ENCODE measurements at regions not wholly inside any gene's neighbourhood (a gene's known extent, or its start where the extent isn't known, plus 50 kb on each side); places are given as distances from the start of the nearest gene placed in this dataset.

DNA sequence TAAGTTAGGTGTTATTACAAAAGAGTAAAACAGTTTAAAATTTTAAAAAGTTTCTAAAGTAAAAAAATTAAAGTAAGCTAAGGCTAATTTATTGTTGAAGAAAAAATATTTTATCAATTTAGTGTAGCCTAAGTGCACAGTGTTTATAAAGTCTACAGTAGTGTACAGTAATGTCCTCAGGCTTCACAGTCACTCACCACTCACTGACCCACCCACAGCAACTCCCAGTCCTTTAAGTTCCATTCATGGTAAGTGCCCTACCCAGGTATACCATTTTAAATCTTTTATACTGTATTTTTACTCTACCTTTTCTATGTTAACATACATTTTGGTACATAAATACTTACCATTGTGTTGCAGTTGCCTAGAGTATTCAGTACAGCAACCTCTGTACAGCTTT lies 120.3 kb upstream of the DKK2 start:
- no peak overlapping the region for H3K4me3 ChIP-seq

GRCh38 chr4:107155366-107155765 lies 119.3 kb upstream of the DKK2 start:
- Histone ChIP-seq H3K36me3 (no peaks in the 10 kb centered on the region), H3K9me3 (replicated peaks) (no peaks in the 10 kb centered on the region), H3K4me3 (no peak overlapping the region), H3K27me3 (replicated peaks) (no peaks in the 10 kb centered on the region), H3K27ac (no peak overlapping the region), H3K4me1 (replicated peaks) (no peaks in the 10 kb centered on the region)
- no peak for DNase-seq (ENCODE audit: low read depth in 1 of 2, low spot score in 2 of 2)

More for the DNA sequence above, 120.3 kb upstream of the DKK2 start:
- DNase-seq (ENCODE audit: low read depth in 1 of 2, low spot score in 2 of 2), result no peak
- Histone ChIP-seq H3K4me1 (replicated peaks) (no peaks in the 10 kb centered on the region), H3K9me3 (replicated peaks) (no peaks in the 10 kb centered on the region), H3K27ac (no peak overlapping the region), H3K27me3 (replicated peaks) (no peaks in the 10 kb centered on the region), H3K36me3 (no peaks in the 10 kb centered on the region)

DNA sequence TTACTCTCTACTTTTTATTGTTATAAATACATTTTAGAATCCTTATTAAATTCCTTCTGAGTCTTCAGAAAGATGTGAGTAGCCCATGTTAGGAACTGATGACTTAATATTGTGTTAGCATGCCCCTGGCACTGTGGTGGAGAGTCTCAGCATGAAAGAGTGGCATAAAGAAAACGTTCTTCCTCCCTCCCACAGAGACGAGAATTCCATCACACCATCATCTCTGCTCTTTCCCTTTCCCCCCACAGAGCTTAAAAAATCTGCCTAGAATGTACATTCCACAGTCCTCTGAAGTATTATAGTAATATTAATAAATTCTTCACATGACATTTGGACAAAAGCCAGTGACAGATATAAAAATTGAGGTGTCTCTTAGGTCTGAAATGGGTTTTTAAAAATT lies 117.8 kb upstream of the DKK2 start:
- H3K27me3 ChIP-seq (replicated peaks), result no peaks in the 10 kb centered on the region
- H3K9me3 ChIP-seq (replicated peaks), result no peaks in the 10 kb centered on the region
- no peak for DNase-seq (ENCODE audit: low read depth in 1 of 2, low spot score in 2 of 2)
- H3K4me3 ChIP-seq, result no peak overlapping the region
- H3K4me1 ChIP-seq (replicated peaks), result no peaks in the 10 kb centered on the region
- H3K27ac ChIP-seq, result no peak overlapping the region
- no peaks in the 10 kb centered on the region for H3K36me3 ChIP-seq

DNA sequence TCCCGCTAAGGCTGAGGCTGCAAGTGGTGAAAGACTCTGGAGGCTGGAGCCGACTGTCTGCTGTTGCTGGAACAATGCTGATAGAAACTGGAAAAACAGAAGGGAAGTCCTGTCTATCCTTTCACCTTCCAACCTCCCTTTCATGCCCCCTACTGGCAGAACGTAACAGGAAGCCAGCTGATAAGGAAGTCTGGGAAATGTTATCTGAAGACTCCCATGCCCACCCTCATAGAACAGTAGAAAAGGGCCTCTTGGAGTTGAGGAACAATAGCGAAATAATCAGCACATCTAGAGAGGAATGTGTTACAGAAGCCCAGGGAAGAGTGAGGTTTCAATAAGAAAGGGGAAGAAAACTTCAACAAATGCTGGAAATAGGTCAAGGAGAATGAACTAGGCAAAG lies 117.1 kb upstream of the DKK2 start:
- DNase-seq (ENCODE audit: low read depth in 1 of 2, low spot score in 2 of 2), result peak in 1 of 2 experiments; percentile 13
- Histone ChIP-seq H3K4me3 (no peak overlapping the region), H3K27me3 (replicated peaks) (no peaks in the 10 kb centered on the region), H3K27ac (no peak overlapping the region), H3K9me3 (replicated peaks) (no peaks in the 10 kb centered on the region), H3K4me1 (replicated peaks) (no peaks in the 10 kb centered on the region), H3K36me3 (no peaks in the 10 kb centered on the region)

DNA sequence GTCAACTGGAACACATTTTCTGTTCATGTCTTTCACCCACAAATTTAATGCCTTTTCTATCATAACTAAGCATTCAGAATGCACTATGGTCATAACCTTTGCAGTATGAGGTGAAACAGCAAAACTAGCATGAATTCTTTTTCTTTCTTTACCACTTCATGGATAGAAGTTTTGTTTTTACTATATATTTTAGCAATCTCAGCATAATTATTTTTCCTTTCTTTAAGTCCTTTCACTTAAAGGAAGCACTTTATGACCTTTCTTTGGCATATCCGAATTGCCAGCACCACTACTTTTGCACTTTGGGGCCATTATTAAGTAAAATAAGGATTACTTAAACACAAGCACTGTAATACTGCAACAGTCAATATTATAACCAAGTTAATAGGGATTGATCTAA lies 115.1 kb upstream of the DKK2 start:
- no peak for DNase-seq (ENCODE audit: low read depth in 1 of 2, low spot score in 2 of 2)
- H3K36me3 ChIP-seq, result no peaks in the 10 kb centered on the region

GRCh38 chr4:107148904-107149303 lies 112.8 kb upstream of the DKK2 start:
- Histone ChIP-seq H3K4me3 (no peak overlapping the region), H3K9me3 (replicated peaks) (no peaks in the 10 kb centered on the region), H3K27ac (no peak overlapping the region), H3K27me3 (replicated peaks) (no peaks in the 10 kb centered on the region), H3K4me1 (replicated peaks) (no peaks in the 10 kb centered on the region), H3K36me3 (no peaks in the 10 kb centered on the region)
- no peak for DNase-seq (ENCODE audit: low read depth in 1 of 2, low spot score in 2 of 2)

More for the DNA sequence above, 115.1 kb upstream of the DKK2 start:
- H3K4me1 ChIP-seq (replicated peaks), result no peaks in the 10 kb centered on the region
- H3K27me3 ChIP-seq (replicated peaks), result no peaks in the 10 kb centered on the region
- no peak overlapping the region for H3K4me3 ChIP-seq
- no peaks in the 10 kb centered on the region for H3K9me3 ChIP-seq (replicated peaks)
- H3K27ac ChIP-seq, result no peak overlapping the region

- Histone ChIP-seq H3K36me3 (no peaks in the 10 kb centered on the region), H3K4me3 (no peak overlapping the region)
- no peak for DNase-seq (ENCODE audit: low read depth in 1 of 2, low spot score in 2 of 2)
Measured at GRCh38 chr4:107147873-107148272, 111.8 kb upstream of the DKK2 start.

GRCh38 chr4:107138433-107138832 lies 102.3 kb upstream of the DKK2 start:
- no peaks in the 10 kb centered on the region for H3K27me3 ChIP-seq (replicated peaks)
- no peak for DNase-seq (ENCODE audit: low read depth in 1 of 2, low spot score in 2 of 2)
- no peak overlapping the region for H3K27ac ChIP-seq
- no peaks in the 10 kb centered on the region for H3K4me1 ChIP-seq (replicated peaks)
- no peaks in the 10 kb centered on the region for H3K9me3 ChIP-seq (replicated peaks)
- no peaks in the 10 kb centered on the region for H3K36me3 ChIP-seq
- no peak overlapping the region for H3K4me3 ChIP-seq

More at GRCh38 chr4:107147873-107148272, 111.8 kb upstream of the DKK2 start:
- Histone ChIP-seq H3K9me3 (replicated peaks) (no peaks in the 10 kb centered on the region), H3K27ac (no peak overlapping the region), H3K4me1 (replicated peaks) (no peaks in the 10 kb centered on the region), H3K27me3 (replicated peaks) (no peaks in the 10 kb centered on the region)

DNA sequence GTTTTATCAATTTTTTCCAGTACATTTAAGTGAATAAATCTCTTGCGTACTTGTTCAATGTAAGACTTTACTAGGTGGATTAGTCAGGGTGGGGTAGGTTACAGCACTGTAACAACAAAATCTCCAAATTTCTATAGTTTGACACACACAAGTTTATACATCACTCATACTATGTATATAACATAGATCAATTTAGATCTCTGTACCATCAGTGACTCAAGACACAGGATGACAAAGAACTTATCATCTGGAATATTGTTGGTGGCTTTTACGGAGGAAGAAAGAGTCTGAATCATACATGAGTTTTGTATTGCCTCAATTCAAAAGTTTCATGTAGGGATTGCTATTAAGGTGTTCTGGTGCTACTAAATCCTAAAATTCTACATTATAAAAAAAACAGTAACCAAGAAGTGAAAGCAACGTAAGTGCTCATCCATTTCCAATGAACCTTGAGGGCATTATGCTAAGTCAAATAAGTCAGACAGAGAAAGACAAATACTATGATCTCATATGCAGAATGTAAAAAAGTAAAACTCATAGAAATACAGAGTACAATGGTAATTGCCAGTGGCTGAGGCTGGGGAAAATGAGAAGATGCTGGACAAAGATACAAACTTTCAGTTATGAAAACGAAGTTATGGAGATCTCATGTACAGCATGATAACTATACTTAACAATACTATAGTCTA lies 98.0 kb upstream of the DKK2 start:
- no peak for DNase-seq (ENCODE audit: low read depth in 1 of 2, low spot score in 2 of 2)

DNA sequence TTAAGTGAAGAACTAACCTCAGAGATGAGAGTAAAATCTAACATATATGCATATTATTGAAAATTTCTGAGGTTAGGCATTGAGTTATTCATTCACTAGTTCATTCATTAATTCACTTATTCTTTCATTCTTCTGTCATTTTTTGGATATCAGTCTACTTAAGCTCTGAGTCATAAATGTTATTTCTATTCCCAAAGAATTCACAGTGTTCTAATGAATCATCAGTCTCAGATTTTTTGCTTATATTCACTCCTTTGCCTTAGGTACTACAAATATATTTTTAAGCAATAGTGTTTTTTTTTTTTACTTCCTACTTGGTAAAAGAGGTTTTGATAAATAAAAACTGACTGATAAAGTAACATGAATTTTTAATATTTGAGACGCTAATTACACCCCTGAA lies 95.2 kb upstream of the DKK2 start:
- Histone ChIP-seq H3K27me3 (replicated peaks) (no peaks in the 10 kb centered on the region), H3K4me1 (replicated peaks) (no peaks in the 10 kb centered on the region), H3K27ac (no peak overlapping the region), H3K9me3 (replicated peaks) (no peaks in the 10 kb centered on the region), H3K4me3 (no peak overlapping the region), H3K36me3 (no peaks in the 10 kb centered on the region)
- DNase-seq (ENCODE audit: low read depth in 1 of 2, low spot score in 2 of 2), result no peak

More for the DNA sequence above, 98.0 kb upstream of the DKK2 start:
- Histone ChIP-seq H3K27me3 (replicated peaks) (no peaks in the 10 kb centered on the region), H3K27ac (no peak overlapping the region), H3K36me3 (no peaks in the 10 kb centered on the region), H3K9me3 (replicated peaks) (no peaks in the 10 kb centered on the region), H3K4me1 (replicated peaks) (no peaks in the 10 kb centered on the region), H3K4me3 (no peak overlapping the region)

DNA sequence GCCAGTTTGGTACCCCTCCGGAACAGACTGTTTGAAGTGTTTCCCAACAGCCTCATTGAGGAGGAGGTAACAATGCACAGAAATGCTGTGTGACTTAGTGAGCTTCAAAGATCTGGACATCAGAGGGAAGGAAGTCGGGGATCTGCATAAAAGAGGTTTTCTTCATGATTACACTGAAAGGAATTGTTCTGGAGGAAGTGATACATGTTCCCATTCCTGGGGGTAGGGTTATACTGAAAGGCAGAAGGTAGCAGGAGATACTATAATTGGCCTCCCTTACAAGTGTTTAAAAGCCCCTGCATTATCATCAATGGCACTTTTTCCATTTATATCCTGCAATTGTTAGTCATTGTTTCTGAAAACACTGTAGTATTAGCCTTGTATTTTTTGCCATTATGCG lies 94.0 kb upstream of the DKK2 start:
- no peak for DNase-seq (ENCODE audit: low read depth in 1 of 2, low spot score in 2 of 2)
- no peaks in the 10 kb centered on the region for H3K27me3 ChIP-seq (replicated peaks)

DNA sequence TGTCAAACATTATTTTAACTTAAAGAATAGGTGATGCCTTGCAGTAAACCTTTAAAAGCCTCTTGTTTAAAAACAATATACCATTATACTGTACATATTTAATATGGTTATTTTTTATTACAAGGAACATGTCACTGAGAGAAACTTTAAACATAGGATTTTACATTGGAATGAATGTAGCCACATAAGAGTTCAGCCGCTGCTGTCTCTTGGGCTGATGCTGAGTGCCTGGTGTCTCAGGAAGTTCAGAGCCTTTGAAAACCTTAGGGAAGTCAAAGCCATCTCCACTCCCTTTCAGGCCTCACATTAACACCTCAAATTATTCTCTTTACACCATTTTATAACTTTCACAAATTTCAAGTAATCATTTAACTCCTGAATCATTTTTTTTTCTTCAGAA lies 93.5 kb upstream of the DKK2 start:
- Histone ChIP-seq H3K27ac (no peak overlapping the region), H3K4me1 (replicated peaks) (no peaks in the 10 kb centered on the region), H3K9me3 (replicated peaks) (no peaks in the 10 kb centered on the region), H3K4me3 (no peak overlapping the region), H3K36me3 (no peaks in the 10 kb centered on the region), H3K27me3 (replicated peaks) (no peaks in the 10 kb centered on the region)
- DNase-seq (ENCODE audit: low read depth in 1 of 2, low spot score in 2 of 2), result no peak

More for the DNA sequence above, 94.0 kb upstream of the DKK2 start:
- Histone ChIP-seq H3K36me3 (no peaks in the 10 kb centered on the region), H3K4me3 (no peak overlapping the region), H3K4me1 (replicated peaks) (no peaks in the 10 kb centered on the region), H3K27ac (no peak overlapping the region), H3K9me3 (replicated peaks) (no peaks in the 10 kb centered on the region)

DNA sequence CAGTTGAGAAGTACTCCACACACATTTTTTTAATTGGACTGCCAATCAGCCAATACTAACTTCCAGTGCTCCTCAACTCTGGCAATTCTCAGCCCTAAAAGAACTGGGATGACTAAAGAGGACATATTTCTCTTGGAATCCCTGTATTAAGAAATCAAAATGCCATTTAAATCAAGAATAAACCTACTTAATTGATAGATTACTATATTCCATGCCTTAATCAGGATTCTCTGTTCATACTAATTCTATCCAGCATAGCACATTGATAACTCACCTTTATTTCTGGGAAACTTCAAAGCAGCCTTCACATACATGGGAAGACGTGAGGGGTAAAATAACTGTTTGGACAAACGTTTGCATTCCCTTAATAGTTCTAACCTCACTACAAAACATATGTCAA lies 93.0 kb upstream of the DKK2 start:
- no peaks in the 10 kb centered on the region for H3K4me1 ChIP-seq (replicated peaks)
- H3K4me3 ChIP-seq, result no peak overlapping the region
- H3K27me3 ChIP-seq (replicated peaks), result no peaks in the 10 kb centered on the region
- no peak overlapping the region for H3K27ac ChIP-seq
- H3K36me3 ChIP-seq, result no peaks in the 10 kb centered on the region
- no peak for DNase-seq (ENCODE audit: low read depth in 1 of 2, low spot score in 2 of 2)
- no peaks in the 10 kb centered on the region for H3K9me3 ChIP-seq (replicated peaks)

DNA sequence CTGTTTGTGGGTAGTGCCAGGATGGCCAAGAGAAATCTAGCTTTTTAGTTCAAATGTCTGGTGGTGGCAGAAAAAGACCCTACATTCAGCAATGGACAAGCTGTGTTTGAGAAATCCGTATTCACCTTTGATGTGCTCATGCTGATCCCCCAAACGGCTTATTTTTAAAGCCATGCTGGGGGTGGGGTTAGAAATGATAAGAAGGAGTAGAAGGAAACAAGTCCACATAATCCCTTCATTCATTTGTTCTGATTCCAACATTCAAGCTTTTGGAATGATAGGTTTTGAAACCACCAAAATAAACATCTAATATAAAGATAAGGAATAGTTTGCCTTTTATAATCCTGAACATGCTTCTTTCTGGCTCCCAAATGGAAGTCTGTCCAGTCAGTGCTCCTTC lies 92.0 kb upstream of the DKK2 start:
- H3K4me3 ChIP-seq, result no peak overlapping the region
- no peaks in the 10 kb centered on the region for H3K36me3 ChIP-seq
- H3K27me3 ChIP-seq (replicated peaks), result no peaks in the 10 kb centered on the region
- no peaks in the 10 kb centered on the region for H3K9me3 ChIP-seq (replicated peaks)
- DNase-seq (ENCODE audit: low read depth in 1 of 2, low spot score in 2 of 2), result no peak
- H3K27ac ChIP-seq, result no peak overlapping the region
- no peaks in the 10 kb centered on the region for H3K4me1 ChIP-seq (replicated peaks)

GRCh38 chr4:107125496-107125895 lies 89.4 kb upstream of the DKK2 start:
- H3K27me3 ChIP-seq (replicated peaks), result no peaks in the 10 kb centered on the region
- no peak overlapping the region for H3K4me3 ChIP-seq
- no peak for DNase-seq (ENCODE audit: low read depth in 1 of 2, low spot score in 2 of 2)
- no peak overlapping the region for H3K27ac ChIP-seq
- H3K4me1 ChIP-seq (replicated peaks), result peaks cover 16% of the 10 kb centered on the region
- no peaks in the 10 kb centered on the region for H3K9me3 ChIP-seq (replicated peaks)
- no peaks in the 10 kb centered on the region for H3K36me3 ChIP-seq
